ENCODE measurements at regions not wholly inside any gene's neighbourhood (a gene's known extent, or its start where the extent isn't known, plus 50 kb on each side); places are given as distances from the start of the nearest gene placed in this dataset.

DNA sequence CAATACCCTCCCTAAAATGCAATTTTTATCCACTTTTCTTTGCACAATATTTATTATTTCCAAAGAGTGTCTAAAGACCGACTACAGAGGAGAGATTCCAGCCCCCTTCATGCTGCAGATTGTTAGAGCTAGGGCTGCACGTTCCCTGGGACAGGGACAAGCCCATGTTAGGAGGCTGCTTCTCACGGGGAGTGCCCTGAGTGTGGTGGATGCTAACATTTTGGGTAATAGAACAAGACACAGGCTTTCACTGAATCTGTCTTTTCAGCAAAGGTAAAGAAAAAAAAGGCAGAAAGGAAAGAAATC lies 125.4 kb downstream of the RIPK4 start:
- no peak for TF ChIP-seq CTCF (IDR thresholded peaks at IDR 0.05; ENCODE audit: insufficient read depth, low read length)
- TF ChIP-seq GABPA (IDR thresholded peaks at IDR 0.05; ENCODE audit: low read depth) = no peak
